ENCODE measurements at regions not wholly inside any gene's neighbourhood (a gene's known extent, or its start where the extent isn't known, plus 50 kb on each side); places are given as distances from the start of the nearest gene placed in this dataset.

GRCh38 chr5:25029004-25029403 lies 384.2 kb upstream of the CDH10 start:
- intact Hi-C loops (cut with DNase I) = no loop called here
- ATAC-seq = no peak

GRCh38 chr5:25027526-25027925 lies 382.7 kb upstream of the CDH10 start:
- intact Hi-C loops (cut with DNase I) = no loop called here
- no peaks in the 10 kb centered on the region for H3K36me3 ChIP-seq
- H3K4me3 ChIP-seq = no peak overlapping the region
- H3K4me1 ChIP-seq = no peaks in the 10 kb centered on the region
- H3K27ac ChIP-seq = no peak overlapping the region
- TF ChIP-seq CTCF (IDR thresholded peaks at IDR 0.05) = no peak
- no peak for DNase-seq
- no peak for ATAC-seq
- WGBS, 2 donors = 67 to 72% methylated on average over 1 of the region's 1 CpG
- peaks cover 0 to 18% (median 0%) of the 10 kb centered on the region in 11 donors for H3K9me3 ChIP-seq
- no peaks in the 10 kb centered on the region for H3K27me3 ChIP-seq

More at GRCh38 chr5:25029004-25029403, 384.2 kb upstream of the CDH10 start:
- TF ChIP-seq CTCF (IDR thresholded peaks at IDR 0.05) = no peak
- Histone ChIP-seq H3K27me3 (no peaks in the 10 kb centered on the region), H3K4me3 (no peak overlapping the region), H3K36me3 (no peaks in the 10 kb centered on the region), H3K27ac (no peak overlapping the region), H3K9me3 (peaks cover 0 to 22% (median 0%) of the 10 kb centered on the region in 11 donors), H3K4me1 (no peaks in the 10 kb centered on the region)
- DNase-seq = peak in 1 of 2 donors; percentile 3

GRCh38 chr5:25027061-25027460 lies 382.3 kb upstream of the CDH10 start:
- peaks cover 0 to 21% (median 0%) of the 10 kb centered on the region in 11 donors for H3K9me3 ChIP-seq
- 49 to 56% methylated on average over 2 of the region's 2 CpGs for WGBS, 2 donors
- H3K4me1 ChIP-seq = no peaks in the 10 kb centered on the region
- intact Hi-C loops (cut with DNase I) = no loop called here
- ATAC-seq = no peak
- no peak for DNase-seq
- H3K36me3 ChIP-seq = no peaks in the 10 kb centered on the region
- no peak overlapping the region for H3K4me3 ChIP-seq
- TF ChIP-seq CTCF (IDR thresholded peaks at IDR 0.05) = no peak
- no peak overlapping the region for H3K27ac ChIP-seq
- no peaks in the 10 kb centered on the region for H3K27me3 ChIP-seq

GRCh38 chr5:25025831-25026230 lies 381.1 kb upstream of the CDH10 start:
- 83 to 86% methylated on average over 4 of the region's 4 CpGs for WGBS, 2 donors
- DNase-seq = no peak
- TF ChIP-seq CTCF (IDR thresholded peaks at IDR 0.05) = no peak
- Histone ChIP-seq H3K27ac (no peak overlapping the region), H3K9me3 (peaks cover 0 to 29% (median 0%) of the 10 kb centered on the region in 11 donors), H3K27me3 (no peaks in the 10 kb centered on the region), H3K4me1 (no peaks in the 10 kb centered on the region), H3K36me3 (no peaks in the 10 kb centered on the region), H3K4me3 (no peak overlapping the region)
- intact Hi-C loops (cut with DNase I) = no loop called here
- ATAC-seq = no peak

All from heart right ventricle (tissue), 16 donors.